NCI-H82 (cell line): ENCODE measurements at regions not wholly inside any gene's neighbourhood (a gene's known extent, or its start where the extent isn't known, plus 50 kb on each side); places are given as distances from the start of the nearest gene placed in this dataset.
"Not testable (repeated sequence)": the region's sequence is repeated elsewhere in the genome, so short reads cannot be mapped to it uniquely, and the experiment has no call there.

Source experiments
- DNase-seq: peaks from one replicate; lab custom pipeline; 2025; lab: John Stamatoyannopoulos, UW

DNA sequence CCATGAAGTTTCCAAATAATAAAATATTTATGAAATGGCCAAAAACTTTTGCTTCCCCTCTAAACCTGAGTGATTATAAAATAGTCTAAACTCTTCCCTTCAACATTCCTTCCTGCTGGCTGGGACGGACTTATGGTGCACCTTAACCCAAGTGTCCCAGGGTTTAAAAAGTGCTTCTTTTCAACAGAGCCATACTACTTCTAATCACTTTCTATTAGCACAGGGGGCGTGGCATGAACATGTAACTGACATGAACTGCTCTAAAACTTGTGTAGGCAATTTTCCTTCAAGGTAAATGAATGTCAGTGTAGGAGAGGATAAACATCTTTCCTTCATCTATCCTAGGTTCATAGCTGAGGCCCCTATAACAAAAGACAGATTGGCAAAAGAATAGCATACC is 163.6 kb upstream of the RIMS1 start:
- no peak for DNase-seq

DNA sequence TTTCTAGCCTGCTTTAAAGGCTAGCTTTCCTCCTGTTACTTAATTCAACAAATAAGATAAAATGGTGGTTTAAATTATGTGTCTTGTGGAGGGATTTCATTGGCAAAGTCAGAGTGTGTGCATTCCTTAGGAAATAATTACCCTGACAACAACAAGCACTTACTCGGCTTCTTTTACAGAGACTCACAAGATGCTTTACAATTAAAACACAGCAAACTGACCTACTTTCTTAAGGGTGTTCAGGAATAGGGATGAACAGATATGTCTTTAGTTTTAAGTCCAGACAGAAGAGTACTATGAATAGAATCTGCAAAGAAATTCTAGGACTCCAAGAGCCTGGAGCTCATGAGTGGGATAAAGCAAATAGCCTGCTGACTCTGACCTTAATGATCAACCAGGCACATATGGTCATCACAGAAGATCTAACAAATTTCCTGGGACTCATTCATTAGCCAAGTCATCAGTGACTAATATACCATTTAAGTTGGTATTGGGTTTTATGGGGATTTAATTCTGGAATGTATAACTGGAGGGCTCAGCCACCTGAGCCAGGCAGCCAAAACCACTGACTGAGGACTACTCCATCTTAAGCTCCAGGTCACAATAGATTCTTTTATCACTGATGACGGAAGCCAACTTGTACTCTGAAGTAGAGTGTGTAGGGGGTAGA is 161.8 kb upstream of the RIMS1 start:
- DNase-seq: no peak

- DNase-seq: no peak
Measured at GRCh38 chr6:71725126-71725470, 161.3 kb upstream of the RIMS1 start.

- DNase-seq: no peak
Measured at GRCh38 chr6:71726121-71726520, 160.2 kb upstream of the RIMS1 start.

DNA sequence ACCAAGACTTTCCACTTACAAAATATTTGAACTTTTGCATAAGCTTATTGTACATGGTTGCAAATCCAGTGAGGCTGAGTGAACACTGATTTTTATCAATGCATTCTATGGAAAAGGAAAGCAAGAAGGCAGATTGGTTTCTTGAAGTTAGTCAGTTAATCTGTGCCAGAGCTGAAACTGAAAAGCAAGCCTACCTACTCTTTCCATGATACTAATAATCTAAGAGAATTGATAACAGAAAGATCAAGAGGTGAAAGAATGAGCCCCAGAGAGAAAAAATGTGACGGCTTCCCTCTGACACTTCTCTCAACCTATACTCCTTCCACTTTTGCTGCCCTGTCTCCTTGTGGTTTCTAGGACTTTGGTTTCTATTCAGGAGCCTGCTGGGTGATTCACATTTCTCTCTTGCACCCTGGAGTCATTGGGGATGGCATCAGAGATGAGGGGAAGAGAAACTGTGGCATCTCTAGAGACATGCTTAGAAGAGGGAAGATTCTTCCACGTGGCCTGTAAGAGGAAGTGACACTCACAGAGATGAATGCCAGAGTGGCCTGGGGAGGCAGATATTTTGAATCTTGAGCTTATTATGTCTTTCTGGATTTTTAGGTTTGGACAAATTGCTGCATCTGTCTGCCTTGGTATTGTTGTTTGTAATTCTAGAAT is 158.6 kb upstream of the RIMS1 start:
- DNase-seq: no peak

- no peak for DNase-seq
Measured at GRCh38 chr6:71730284-71730683, 156.1 kb upstream of the RIMS1 start.

DNA sequence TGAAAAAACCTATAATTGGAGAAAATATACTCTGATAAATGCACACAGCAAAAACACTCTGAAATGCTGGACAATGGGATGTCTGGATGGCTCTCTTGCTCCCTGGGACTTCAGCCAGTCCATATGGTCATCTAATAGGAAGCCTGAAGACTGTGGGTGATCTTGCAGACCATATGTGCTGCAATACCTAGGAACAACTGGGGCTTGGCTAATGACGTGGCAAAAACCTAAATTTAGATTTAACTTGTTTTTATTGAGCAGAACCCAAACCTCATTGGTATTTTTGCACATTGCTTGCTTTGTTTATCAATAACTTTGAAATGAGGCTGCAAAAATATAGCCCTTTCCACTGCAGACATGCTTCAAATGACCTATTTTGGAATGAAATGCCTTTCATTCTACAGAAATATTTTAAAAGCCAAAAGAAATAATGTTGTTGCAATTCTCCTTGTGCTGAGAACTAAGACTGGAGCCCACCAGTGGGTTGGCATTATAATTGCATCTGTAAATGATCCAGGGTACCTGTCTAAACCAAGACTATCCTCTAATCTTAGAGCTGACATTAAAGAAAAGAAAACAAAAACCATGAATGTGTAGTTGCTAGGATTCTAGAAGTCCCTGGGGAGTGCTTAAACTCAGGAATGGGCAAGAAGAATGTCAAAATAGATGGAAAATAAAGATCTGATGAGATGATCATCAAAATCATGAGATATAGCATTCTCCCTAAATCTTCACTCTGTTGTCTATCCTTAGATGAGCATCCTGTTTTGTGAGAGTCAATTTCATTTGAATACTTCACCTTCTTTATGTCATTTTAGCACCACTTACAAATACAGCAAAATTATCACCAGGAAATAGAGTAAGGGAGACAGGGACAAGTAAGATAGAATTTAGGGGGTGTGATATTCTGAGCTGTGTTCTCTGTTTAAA is 152.1 kb upstream of the RIMS1 start:
- no peak for DNase-seq

- no peak for DNase-seq
Measured at GRCh38 chr6:71737953-71738352, 148.4 kb upstream of the RIMS1 start.

GRCh38 chr6:71745525-71745924 is 140.8 kb upstream of the RIMS1 start:
- DNase-seq: no peak

GRCh38 chr6:71766146-71766760 is 120.1 kb upstream of the RIMS1 start:
- no peak for DNase-seq

DNA sequence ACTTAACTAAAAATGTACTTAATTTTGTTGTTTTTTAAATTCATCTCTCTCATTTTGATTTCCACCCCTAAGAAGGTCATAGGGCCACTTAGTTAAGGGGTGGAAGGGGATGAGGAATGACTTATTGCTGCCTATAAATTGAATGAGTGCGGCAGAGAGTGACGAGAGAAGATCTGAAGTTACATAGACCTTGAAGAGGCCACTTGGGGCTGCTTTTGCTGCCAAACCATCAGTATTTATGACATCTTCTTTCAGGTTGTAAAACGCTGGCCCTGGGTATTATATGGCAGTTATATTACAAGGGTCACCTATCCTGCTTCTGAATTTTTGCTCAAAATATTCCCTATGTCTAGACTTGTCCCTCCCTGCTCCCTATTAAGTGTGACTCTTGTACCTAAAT is 119.6 kb upstream of the RIMS1 start:
- no peak for DNase-seq

DNA sequence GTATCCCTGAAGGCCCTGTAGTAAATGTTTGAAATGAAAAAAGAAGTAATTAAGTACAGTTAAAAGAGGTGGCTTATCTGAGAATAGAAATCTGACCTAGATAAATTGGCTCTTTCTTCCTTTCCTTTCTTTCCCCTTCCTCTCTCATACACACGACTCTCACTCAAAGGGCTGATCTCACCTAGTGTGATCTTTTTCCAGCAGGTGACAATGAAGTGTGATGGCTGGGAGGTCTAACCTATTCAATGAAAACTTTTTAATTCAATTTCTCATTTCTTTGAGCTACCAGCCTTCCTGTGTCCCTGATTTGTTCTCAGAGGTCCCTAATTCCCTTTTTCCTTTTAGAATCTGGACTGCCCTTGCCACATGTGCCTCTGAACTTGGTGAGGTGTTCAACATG is 118.0 kb upstream of the RIMS1 start:
- no peak for DNase-seq

DNA sequence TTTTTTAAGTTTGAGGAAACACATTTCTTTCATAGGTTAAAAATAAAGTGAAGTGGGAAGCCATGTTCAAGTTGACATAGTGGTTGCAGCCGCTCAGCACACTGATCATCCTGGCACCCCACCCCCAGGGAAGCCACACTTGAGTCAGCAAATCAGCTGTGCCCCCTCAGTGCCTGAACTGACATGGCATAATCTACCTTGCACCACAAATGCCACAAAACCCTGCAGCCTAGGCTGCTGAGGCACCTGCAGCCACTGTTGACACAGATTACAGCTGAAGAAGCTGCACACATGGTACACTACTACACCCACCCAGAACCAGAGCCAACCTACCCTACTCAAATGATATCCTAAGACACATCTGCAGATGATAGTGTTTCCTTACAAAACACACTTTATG is 77.5 kb upstream of the RIMS1 start:
- DNase-seq: no peak

DNA sequence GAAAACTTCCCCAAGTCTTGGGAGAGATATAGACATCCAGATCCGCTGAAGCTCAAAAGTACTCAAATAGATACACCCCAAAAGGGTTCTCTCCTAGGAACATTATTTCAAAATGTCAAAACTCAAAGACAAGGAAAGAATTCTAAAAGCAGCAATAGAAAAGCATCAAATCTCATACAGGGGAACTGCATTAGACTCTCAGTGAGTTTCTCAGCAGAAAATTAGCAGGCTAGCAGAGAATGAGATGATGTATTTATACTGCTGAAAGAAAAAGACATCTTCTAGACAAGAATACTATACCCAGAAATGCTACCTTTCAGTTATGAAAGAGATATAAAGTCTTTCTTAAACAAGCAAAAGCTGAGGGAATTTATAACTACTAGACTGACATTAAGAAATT is 75.5 kb upstream of the RIMS1 start:
- no peak for DNase-seq

DNA sequence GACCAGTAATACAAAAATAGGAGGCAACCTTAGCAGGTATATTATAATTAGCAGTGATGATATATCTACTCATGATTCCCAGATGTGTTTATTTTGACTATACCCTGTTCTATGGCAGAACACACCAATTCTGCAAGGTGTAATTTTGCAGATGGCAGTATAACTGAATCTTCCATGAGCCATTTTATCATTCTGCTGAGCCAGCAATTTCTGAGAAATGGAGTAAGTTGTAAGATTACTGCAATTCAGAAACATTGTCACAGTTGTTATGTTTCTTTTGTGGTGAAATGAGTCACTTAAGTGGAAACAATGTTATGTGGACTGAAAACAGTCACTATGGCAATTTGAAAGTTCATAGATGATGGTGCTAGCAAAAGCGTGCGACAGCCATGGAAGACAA is 63.7 kb upstream of the RIMS1 start:
- no peak for DNase-seq

DNA sequence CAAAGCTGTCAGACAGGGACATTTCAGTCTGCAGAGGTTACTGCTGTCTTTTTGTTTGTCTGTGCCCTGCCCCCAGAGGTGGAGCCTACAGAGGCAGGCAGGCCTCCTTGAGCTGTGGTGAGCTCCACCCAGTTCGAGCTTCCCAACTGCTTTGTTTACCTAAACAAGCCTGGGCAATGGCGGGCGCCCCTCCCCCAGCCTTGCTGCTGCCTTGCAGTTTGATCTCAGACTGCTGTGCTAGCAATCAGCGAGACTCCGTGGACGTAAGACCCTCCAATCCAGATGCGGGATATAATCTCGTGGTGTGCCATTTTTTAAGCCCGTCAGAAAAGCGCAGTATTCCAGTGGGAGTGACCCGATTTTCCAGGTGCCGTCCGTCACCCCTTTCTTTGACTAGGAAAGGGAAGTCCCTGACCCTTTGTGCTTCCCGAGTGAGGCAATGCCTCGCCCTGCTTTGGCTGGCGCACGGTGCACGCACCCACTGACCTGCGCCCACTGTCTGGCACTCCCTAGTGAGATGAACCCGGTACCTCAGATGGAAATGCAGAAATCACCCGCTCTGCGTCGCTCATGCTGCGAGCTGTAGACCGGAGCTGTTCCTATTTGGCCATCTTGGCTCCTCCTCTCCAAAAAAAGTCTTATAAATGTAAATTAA is 54.1 kb upstream of the RIMS1 start:
- DNase-seq: not testable (repeated sequence)
